H9 (cell line): ENCODE measurements at regions not wholly inside any gene's neighbourhood (a gene's known extent, or its start where the extent isn't known, plus 50 kb on each side); places are given as distances from the start of the nearest gene placed in this dataset.

ENCODE experiments used
- DNase-seq: peaks from one replicate; pipeline ENCODE4 v3.0.0-alpha.2; 2017
- H2AFZ ChIP-seq: one replicate; pipeline ENCODE4 v1.6.1; 2013; ENCODE audit warnings: mild to moderate bottlenecking, low read length, control low read depth, moderate library complexity
- H2AK5ac ChIP-seq: 2 replicates; pipeline ENCODE4 v1.6.1; 2013; ENCODE audit warnings: low read length, control low read depth, mixed read lengths; ENCODE audit not compliant: insufficient read length
- H2BK120ac ChIP-seq: one replicate; pipeline ENCODE4 v1.6.1; 2013; ENCODE audit warnings: low read depth, mild to moderate bottlenecking, low read length, control low read depth, inconsistent platforms; ENCODE audit not compliant: poor library complexity, severe bottlenecking
- H2BK12ac ChIP-seq: 2 replicates; pipeline ENCODE4 v1.6.1; 2013; ENCODE audit warnings: low read length, control low read depth, mixed read lengths, low read depth; ENCODE audit not compliant: insufficient read length
- H2BK15ac ChIP-seq: 2 replicates; pipeline ENCODE4 v1.6.1; 2013; ENCODE audit warnings: low read depth, low read length, control low read depth
- H2BK20ac ChIP-seq: one replicate; pipeline ENCODE4 v1.6.1; 2013; ENCODE audit warnings: low read depth, mild to moderate bottlenecking, low read length, control low read depth, inconsistent platforms; ENCODE audit not compliant: poor library complexity, severe bottlenecking
- H2BK5ac ChIP-seq: 2 replicates; pipeline ENCODE4 v1.6.1; 2013; ENCODE audit warnings: low read length, control low read depth, mixed read lengths; ENCODE audit not compliant: insufficient read length
- H3K14ac ChIP-seq: 2 replicates; pipeline ENCODE4 v1.6.1; 2013; ENCODE audit warnings: low read length, control low read depth; ENCODE audit not compliant: insufficient read depth
- H3K18ac ChIP-seq: 2 replicates; pipeline ENCODE4 v1.6.1; 2013; ENCODE audit warnings: low read depth, mild to moderate bottlenecking, mixed read lengths, low read length, control low read depth; ENCODE audit not compliant: insufficient read length
- H3K23ac ChIP-seq: 2 replicates; pipeline ENCODE4 v1.6.1; 2013; ENCODE audit warnings: low read length, control low read depth, mixed read lengths, low read depth; ENCODE audit not compliant: insufficient read length
- H3K23me2 ChIP-seq: 2 replicates; pipeline ENCODE4 v1.6.1; 2013; ENCODE audit warnings: low read depth, mild to moderate bottlenecking, mixed read lengths, low read length, control low read depth; ENCODE audit not compliant: insufficient read length, poor library complexity, severe bottlenecking
- H3K27ac ChIP-seq: 2 replicates; pipeline ENCODE4 v1.5.1; 2013; ENCODE audit warnings: low read length, control low read depth, mixed read lengths, low read depth; ENCODE audit not compliant: insufficient read length
- H3K27me3 ChIP-seq: 2 replicates; pipeline ENCODE4 v1.6.1; 2013; ENCODE audit warnings: low read length, control low read depth, inconsistent platforms; ENCODE audit not compliant: insufficient read depth
- H3K4ac ChIP-seq: 2 replicates; pipeline ENCODE4 v1.6.1; 2013; ENCODE audit warnings: low read depth, mild to moderate bottlenecking, control low read depth, inconsistent platforms, low read length, moderate library complexity
- H3K4me1 ChIP-seq: 2 replicates; pipeline ENCODE4 v1.6.1; 2013; ENCODE audit warnings: low read length, control low read depth, inconsistent platforms; ENCODE audit not compliant: insufficient read depth
- H3K4me2 ChIP-seq: 2 replicates; pipeline ENCODE4 v1.6.1; 2013; ENCODE audit warnings: low read length, control low read depth, mixed read lengths; ENCODE audit not compliant: insufficient read length, insufficient read depth
- H3K56ac ChIP-seq: 2 replicates; pipeline ENCODE4 v1.6.1; 2013; ENCODE audit warnings: low read depth, mild to moderate bottlenecking, mixed read lengths, low read length, control low read depth; ENCODE audit not compliant: insufficient read length
- H3K79me1 ChIP-seq: 2 replicates; pipeline ENCODE4 v1.6.1; 2013; ENCODE audit warnings: low read depth, mild to moderate bottlenecking, moderate library complexity, low read length, control low read depth, inconsistent platforms; ENCODE audit not compliant: insufficient read depth, poor library complexity, severe bottlenecking
- H3K79me2 ChIP-seq: 2 replicates; pipeline ENCODE4 v1.6.1; 2013; ENCODE audit warnings: low read length, control low read depth, inconsistent platforms; ENCODE audit not compliant: insufficient read depth
- H3K9ac ChIP-seq: 2 replicates; pipeline ENCODE4 v1.6.1; 2013; ENCODE audit warnings: low read length, control low read depth, mixed read lengths; ENCODE audit not compliant: insufficient read length; ENCODE audit errors: extremely low read depth
- H3K9me3 ChIP-seq: one replicate; pipeline ENCODE4 v1.6.1; 2013; ENCODE audit warnings: low read depth, low read length, inconsistent platforms; ENCODE audit not compliant: control insufficient read depth
- H3T11ph ChIP-seq: one replicate; pipeline ENCODE4 v1.6.1; 2013; ENCODE audit warnings: mild to moderate bottlenecking, low read length, control low read depth, inconsistent platforms
- H4K20me1 ChIP-seq: one replicate; pipeline ENCODE4 v1.6.1; 2013; ENCODE audit not compliant: control insufficient read depth, insufficient read length, insufficient read depth
- H4K5ac ChIP-seq: 2 replicates; pipeline ENCODE4 v1.6.1; 2013; ENCODE audit warnings: low read depth, mild to moderate bottlenecking, mixed read lengths, low read length, control low read depth; ENCODE audit not compliant: insufficient read length
- H4K8ac ChIP-seq: replicated peaks from 2 replicates; pipeline ENCODE4 v1.6.1; 2013; ENCODE audit warnings: low read length, control low read depth, mixed read lengths, low read depth; ENCODE audit not compliant: insufficient read length
- H4K91ac ChIP-seq: 2 replicates; pipeline ENCODE4 v1.6.1; 2013; ENCODE audit warnings: low read depth, mild to moderate bottlenecking, moderate library complexity, mixed read lengths, low read length, control low read depth; ENCODE audit not compliant: insufficient read length
- H3K27ac Mint-ChIP-seq, 3 experiments: 2 replicates in 2 of 3; 3 replicates in 1 of 3; pipeline ENCODE4 v1.8.0; 2020 to 2021; ENCODE audit warnings: mixed read lengths in 3 of 3, mild to moderate bottlenecking in 1 of 3, moderate library complexity in 1 of 3
- H3K27me3 Mint-ChIP-seq: 2 replicates; pipeline ENCODE4 v1.8.0; 2021; ENCODE audit warnings: low read depth, mild to moderate bottlenecking, moderate library complexity, mixed read lengths
- H3K36me3 Mint-ChIP-seq, 3 experiments: 2 replicates in 2 of 3; 3 replicates in 1 of 3; pipeline ENCODE4 v1.8.0; 2020 to 2021; ENCODE audit warnings: low read depth in 3 of 3, mixed read lengths in 3 of 3; ENCODE audit not compliant: insufficient read depth in 1 of 3
- H3K4me1 Mint-ChIP-seq, 2 experiments: 2 replicates each; pipeline ENCODE4 v1.8.0; 2020; ENCODE audit warnings: mixed read lengths in 2 of 2
- H3K4me3 Mint-ChIP-seq, 2 experiments: 2 replicates in 1 of 2; 3 replicates in 1 of 2; pipeline ENCODE4 v1.8.0; 2020 to 2021; ENCODE audit warnings: mild to moderate bottlenecking in 2 of 2, mixed read lengths in 2 of 2, moderate library complexity in 1 of 2
- H3K9me3 Mint-ChIP-seq, 2 experiments: 2 replicates in 1 of 2; 3 replicates in 1 of 2; pipeline ENCODE4 v1.8.0; 2020; ENCODE audit warnings: mild to moderate bottlenecking in 2 of 2, mixed read lengths in 2 of 2, moderate library complexity in 1 of 2
- WGBS: extraction: QIAGEN DNeasy Blood & Tissue Kit; methylation state at CpG from one replicate; pipeline ENCODE4 v1.1.7; 2013; ENCODE audit warnings: missing lambda C conversion rate, low lambda C conversion rate, mixed read lengths; ENCODE audit not compliant: insufficient read length; ENCODE audit errors: extremely low coverage; 5-methylcytosine and 5-hydroxymethylcytosine counted together
- TF ChIP-seq, protein P1 (sequence below): fragments of 200-600 bp; sonication (generic); conservative IDR thresholded peaks from 3 replicates; pipeline ENCODE4 v1.8.0; 2021; ENCODE audit warnings: antibody characterized with exemption, mild to moderate bottlenecking

DNA sequence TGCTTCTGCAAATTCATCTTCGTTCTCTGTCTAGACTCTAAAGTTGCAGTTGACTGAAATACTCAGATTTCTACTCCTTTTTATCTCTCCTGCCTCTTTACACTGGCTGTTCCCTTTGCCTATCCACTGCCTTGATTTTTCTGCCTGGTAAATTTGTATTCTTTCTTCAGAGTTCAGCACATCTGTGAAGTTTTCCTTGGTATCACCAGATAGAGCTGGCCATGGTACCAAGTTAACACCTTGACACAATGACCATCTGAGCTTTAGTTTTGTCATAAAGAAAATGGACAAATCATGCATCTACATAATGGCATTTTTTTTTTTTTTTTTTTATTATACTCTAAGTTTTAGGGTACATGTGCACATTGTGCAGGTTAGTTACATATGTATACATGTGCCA is 143.0 kb downstream of the PPP1R3A start:
- H3K4ac ChIP-seq, result no peak overlapping the region
- H3K27me3 ChIP-seq, result no peaks in the 10 kb centered on the region
- H3K18ac ChIP-seq, result no peak overlapping the region
- no peak overlapping the region for H3T11ph ChIP-seq
- Mint-ChIP-seq H3K27ac (no peak overlapping the region), H3K36me3 (no peaks in the 10 kb centered on the region), H3K4me3 (no peak overlapping the region), H3K4me1 (no peaks in the 10 kb centered on the region), H3K9me3 (no peaks in the 10 kb centered on the region), H3K27me3 (no peaks in the 10 kb centered on the region)
- H3K79me1 ChIP-seq, result no peaks in the 10 kb centered on the region
- H3K79me2 ChIP-seq, result no peaks in the 10 kb centered on the region
- no peak overlapping the region for H3K56ac ChIP-seq
- no peaks in the 10 kb centered on the region for H3K4me1 ChIP-seq
- no peak overlapping the region for H2BK12ac ChIP-seq
- H4K20me1 ChIP-seq, result no peaks in the 10 kb centered on the region
- H2AK5ac ChIP-seq, result no peak overlapping the region
- no peak overlapping the region for H2BK20ac ChIP-seq
- H2AFZ ChIP-seq, result no peak overlapping the region
- H3K23me2 ChIP-seq, result no peaks in the 10 kb centered on the region
- H2BK15ac ChIP-seq, result no peak overlapping the region
- TF ChIP-seq, protein P1, sequence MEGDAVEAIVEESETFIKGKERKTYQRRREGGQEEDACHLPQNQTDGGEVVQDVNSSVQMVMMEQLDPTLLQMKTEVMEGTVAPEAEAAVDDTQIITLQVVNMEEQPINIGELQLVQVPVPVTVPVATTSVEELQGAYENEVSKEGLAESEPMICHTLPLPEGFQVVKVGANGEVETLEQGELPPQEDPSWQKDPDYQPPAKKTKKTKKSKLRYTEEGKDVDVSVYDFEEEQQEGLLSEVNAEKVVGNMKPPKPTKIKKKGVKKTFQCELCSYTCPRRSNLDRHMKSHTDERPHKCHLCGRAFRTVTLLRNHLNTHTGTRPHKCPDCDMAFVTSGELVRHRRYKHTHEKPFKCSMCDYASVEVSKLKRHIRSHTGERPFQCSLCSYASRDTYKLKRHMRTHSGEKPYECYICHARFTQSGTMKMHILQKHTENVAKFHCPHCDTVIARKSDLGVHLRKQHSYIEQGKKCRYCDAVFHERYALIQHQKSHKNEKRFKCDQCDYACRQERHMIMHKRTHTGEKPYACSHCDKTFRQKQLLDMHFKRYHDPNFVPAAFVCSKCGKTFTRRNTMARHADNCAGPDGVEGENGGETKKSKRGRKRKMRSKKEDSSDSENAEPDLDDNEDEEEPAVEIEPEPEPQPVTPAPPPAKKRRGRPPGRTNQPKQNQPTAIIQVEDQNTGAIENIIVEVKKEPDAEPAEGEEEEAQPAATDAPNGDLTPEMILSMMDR, result no peak
- no peaks in the 10 kb centered on the region for H3K9me3 ChIP-seq
- no peak overlapping the region for H4K91ac ChIP-seq
- no peak for DNase-seq
- no peak overlapping the region for H3K23ac ChIP-seq
- H2BK120ac ChIP-seq, result no peak overlapping the region
- H3K4me2 ChIP-seq, result no peak overlapping the region
- no peak overlapping the region for H4K5ac ChIP-seq
- no peak overlapping the region for H2BK5ac ChIP-seq
- no peak overlapping the region for H3K14ac ChIP-seq
- H3K27ac ChIP-seq, result no peak overlapping the region
- no CpG with 5 or more reads among the region's 1 CpG for WGBS
- no peak overlapping the region for H3K9ac ChIP-seq
- no peak overlapping the region for H4K8ac ChIP-seq
